Stimulated activated CD4-positive, alpha-beta T cell treated with anti-CD3 and anti-CD28 coated beads, Interleukin-12 subunit alpha, Interleukin-12 subunit beta, amount 100 ng/mL, for 48 hours (primary cell): ENCODE measurements at regions not wholly inside any gene's neighbourhood (a gene's known extent, or its start where the extent isn't known, plus 50 kb on each side); places are given as distances from the start of the nearest gene placed in this dataset.
"Not testable (repeated sequence)": the region's sequence is repeated elsewhere in the genome, so short reads cannot be mapped to it uniquely, and the experiment has no call there.

Source experiments
- DNase-seq, 3 donors: peaks; one replicate each; pipeline ENCODE4 v3.0.0-alpha.2; 2020; ENCODE audit warnings: low read depth in 2 of 3, low spot score in 1 of 3

GRCh38 chr9:67423049-67423728 is 430.8 kb upstream of the SPATA31A3 start:
- DNase-seq = not testable (repeated sequence)

GRCh38 chr9:67418496-67419079 is 426.2 kb upstream of the SPATA31A3 start:
- not testable (repeated sequence) for DNase-seq

- not testable (repeated sequence) for DNase-seq
These were observed 425.1 kb upstream of the SPATA31A3 start for GRCh38 chr9:67417341-67417983.

- not testable (repeated sequence) for DNase-seq
These were observed 424.3 kb upstream of the SPATA31A3 start for GRCh38 chr9:67416639-67417038.

GRCh38 chr9:67410606-67411220 is 418.4 kb upstream of the SPATA31A3 start:
- DNase-seq = not testable (repeated sequence)

DNA sequence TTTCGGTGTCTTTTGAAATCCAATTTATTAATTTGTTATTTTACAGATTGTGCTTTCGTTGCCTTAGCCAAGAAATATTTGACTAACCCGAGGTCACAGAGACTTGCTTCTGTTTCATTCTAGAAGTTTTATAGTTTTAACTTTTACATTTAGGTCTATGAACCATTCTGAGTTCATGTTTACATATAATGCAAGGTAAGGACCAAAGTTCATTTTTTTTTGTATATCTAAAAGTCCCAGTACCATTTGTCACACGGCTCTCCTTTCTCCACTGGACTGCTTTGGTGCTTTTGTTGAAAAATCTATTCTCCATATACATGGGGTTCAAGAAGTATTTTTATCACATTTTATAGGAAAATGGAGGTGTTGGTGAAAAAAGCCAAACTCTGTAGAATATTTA is 411.4 kb upstream of the SPATA31A3 start:
- DNase-seq = not testable (repeated sequence)

GRCh38 chr9:67397731-67398130 is 405.4 kb upstream of the SPATA31A3 start:
- DNase-seq = not testable (repeated sequence)

DNA sequence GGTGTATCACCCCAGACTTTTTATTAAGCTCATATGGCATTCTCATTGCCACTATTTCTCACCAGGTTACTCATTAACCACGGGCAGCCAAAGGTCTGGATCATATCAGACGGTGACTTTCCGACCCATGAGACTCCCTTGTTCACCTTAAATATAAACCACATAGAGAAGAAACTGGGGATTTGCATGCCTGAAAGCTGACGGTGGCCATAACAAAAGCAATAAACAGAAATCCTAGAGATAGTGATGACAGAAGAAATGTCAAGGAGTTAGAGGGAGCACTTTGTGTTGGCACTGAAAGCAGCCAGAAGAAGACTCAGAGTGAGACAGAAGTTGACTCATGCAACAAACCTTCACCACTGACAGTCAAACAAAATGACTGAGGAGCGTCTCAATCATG is 402.4 kb upstream of the SPATA31A3 start:
- DNase-seq = not testable (repeated sequence)

- DNase-seq = not testable (repeated sequence)
These were observed 401.7 kb upstream of the SPATA31A3 start for GRCh38 chr9:67394038-67394437.

DNA sequence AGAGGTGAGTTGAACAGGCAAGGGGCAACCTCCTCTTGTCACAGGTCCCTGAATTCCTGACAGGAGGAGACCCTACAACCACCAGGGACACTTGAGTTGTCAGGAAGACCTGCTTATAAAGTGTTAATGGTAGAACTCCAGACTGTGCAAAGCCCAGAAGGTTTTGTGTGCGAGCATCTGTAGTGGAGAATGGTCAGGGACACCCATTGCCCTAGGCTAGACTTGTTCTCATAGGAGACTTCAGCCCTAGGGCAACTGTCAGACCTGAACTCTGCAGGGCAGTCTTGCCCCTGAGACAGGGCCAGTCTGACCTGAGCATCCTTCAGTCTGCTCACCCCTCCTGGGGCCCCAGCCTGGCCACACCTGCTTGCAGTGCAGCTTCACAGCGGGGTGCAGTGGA is 377.3 kb upstream of the SPATA31A3 start:
- DNase-seq = not testable (repeated sequence)

- not testable (repeated sequence) for DNase-seq
These were observed 370.0 kb upstream of the SPATA31A3 start for GRCh38 chr9:67362325-67362724.

GRCh38 chr9:67353961-67354360 is 361.6 kb upstream of the SPATA31A3 start:
- not testable (repeated sequence) for DNase-seq

DNA sequence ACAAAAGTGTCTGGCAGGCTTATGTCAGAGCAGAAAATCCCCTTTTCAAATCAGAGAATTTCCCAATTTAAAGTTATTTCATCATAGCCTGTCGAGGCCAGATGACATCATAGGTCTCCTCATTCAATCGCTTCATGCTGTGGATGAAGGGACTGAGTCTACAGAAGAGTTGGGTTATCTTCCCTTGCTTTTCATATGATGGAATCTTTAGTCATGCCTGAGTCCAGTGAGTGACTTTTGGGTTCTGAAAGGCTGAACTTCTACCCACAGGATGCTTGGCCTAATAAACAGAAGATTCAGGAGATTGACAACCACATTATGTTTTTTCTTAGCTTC is 357.0 kb upstream of the SPATA31A3 start:
- DNase-seq = not testable (repeated sequence)

DNA sequence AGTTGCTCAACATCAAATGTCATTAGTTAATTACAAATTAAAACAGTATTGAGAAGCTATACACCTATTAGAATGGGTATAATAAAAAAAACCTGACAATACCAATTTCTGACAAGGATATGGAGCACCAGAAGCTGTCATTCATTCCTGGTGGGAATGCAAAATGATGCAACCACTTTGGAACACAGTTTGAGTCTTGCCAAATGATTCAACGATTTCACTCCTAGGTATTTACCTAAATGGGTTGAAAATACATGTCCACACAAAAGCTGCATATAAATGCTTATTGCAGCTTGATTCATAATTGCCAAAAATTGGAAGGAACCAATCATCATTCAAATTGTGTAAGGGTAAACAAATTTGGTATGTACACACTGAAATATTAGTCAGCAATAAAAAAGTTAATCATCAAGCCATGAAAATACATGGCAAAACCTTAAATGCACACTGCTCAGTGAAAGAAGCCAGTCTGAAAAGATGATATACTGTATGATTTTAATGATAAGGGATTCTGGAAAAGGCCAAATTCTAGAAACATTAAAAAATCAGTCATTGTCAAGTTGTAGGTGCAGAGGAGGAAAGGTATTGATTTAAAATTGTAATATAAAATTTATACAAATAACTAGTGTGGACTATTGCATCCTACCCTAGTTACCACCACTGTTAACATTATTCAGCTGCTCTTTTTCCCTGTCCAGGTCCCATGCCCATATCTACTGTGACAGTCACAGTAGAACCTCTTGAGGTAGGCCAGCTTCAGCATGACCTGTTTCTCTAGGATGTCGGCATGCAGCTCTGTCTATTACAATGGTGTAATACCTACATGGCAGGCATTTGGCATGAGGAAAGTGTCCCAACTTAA is 356.4 kb upstream of the SPATA31A3 start:
- DNase-seq = not testable (repeated sequence)

DNA sequence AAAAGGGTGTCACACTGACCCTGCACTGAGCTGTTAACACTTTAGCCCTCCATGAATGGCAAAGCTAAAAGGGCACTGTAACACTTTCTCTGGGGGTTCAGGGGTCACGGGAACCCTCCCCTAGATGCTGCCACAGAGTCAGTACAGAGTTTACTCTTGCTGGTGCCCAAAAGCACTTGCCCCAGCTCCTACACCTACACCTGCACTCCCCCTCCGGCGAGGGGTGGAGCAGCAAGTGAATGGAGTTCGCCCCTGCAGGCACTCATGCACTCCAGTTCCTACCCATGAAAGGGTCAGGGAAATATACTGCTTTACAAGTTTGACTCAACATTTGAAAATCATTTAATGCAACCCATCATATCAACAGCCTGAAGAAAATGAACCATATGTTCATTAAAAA is 355.7 kb upstream of the SPATA31A3 start:
- not testable (repeated sequence) for DNase-seq

DNA sequence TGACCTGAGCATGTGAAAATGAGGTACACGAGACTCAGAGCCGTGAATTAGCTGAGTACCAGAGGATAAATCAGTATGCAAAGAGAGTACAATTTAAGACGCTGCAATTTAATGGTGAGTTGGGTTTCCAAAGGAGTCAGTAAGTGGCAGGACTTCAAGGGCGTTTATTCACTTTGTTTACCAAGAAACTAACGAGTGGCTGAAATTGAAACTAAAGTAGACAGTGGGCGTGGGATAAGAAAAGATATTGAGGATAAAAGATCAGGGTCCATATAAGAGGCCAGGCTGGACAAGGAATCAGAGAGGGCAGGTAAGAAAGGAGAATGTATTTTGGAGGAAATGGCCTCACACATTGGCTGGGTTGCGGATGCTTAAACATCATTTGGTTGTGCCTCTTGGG is 346.9 kb upstream of the SPATA31A3 start:
- not testable (repeated sequence) for DNase-seq

DNA sequence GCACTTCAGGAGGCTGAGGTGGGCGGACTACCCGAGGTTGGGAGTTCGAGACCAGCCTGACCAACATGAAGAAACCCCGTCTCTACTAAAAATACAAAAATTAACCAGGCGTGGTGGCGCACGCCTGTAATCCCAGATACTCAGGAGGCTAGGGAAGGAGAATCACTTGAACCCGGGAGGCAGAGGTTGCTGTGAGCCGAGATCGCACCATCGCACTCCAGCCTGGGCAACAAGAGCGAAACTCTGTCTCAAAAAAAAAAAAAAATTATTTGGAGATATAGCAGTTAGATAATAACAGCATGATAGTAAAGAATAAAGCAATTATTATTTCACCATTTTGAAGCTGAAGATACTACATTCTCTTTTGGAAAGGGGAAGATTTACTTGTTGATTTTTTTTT is 345.9 kb upstream of the SPATA31A3 start:
- DNase-seq = not testable (repeated sequence)

DNA sequence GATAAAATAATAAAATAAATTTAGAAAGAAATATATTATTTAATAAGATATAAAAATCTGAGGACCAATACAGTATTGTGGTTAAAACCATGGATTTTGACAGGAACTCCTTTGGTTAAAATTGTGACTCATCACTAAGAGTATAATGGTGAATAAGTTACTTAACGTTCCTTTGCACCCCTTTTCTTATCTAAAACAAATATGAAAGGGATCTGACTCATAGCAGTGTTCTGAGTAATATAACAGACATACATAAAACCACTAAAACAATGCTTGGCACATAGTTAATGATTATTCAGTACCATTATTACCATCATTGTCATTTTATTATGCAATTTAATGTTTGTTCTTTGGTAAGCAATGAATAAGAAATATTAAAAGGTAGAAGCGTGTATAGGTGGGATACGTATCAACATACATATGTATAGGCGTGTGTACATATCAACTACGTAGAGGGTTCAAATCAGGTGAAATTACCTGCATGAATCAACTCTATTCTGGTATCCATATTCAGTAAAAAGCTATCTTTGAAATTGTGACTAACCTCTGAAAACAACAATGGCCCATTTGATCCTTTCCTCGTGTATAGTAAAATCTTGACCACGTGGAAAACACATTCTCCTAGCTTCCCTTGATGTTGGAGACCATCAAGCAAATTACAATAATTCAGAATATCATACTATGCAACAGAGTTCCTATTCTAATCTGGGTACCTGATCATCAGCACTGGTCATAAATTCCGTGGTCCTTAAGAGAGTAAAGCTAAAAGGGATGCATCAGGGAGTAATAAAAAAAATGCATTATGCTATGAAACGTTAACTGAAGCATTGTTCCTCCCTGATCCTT is 342.6 kb upstream of the SPATA31A3 start:
- DNase-seq = not testable (repeated sequence)

GRCh38 chr9:67331634-67332033 is 339.3 kb upstream of the SPATA31A3 start:
- not testable (repeated sequence) for DNase-seq

DNA sequence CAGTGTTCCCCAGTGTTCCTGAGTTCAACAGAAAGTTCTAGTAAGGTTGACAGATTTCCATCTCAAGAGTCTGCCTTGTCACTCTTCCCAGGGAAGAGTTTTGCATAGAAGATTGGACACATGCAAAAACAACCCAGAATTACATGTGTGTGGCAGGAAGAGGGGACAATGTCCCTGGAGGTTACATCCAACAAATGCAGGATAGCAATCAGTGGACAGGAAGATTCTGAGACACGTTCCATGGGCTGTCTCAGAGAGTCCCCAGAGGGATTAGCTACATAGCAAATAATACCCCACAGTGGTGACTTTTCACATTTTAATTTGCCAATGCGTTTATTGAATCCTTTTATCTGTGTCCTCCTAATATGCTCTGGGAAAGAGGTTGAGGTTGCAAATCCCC is 321.1 kb upstream of the SPATA31A3 start:
- DNase-seq = not testable (repeated sequence)
